Heart right ventricle (tissue), 16 donors: ENCODE measurements at regions not wholly inside any gene's neighbourhood (a gene's known extent, or its start where the extent isn't known, plus 50 kb on each side); places are given as distances from the start of the nearest gene placed in this dataset.

Experiments
- ATAC-seq, 8 donors: fragments of 200-7000 bp; cut with Tn5 transposase; one replicate each; pipeline ENCODE4 v1.9.1; 2020; ENCODE audit warnings: mild to moderate bottlenecking in 8 of 8, moderate library complexity in 8 of 8, moderate number of reproducible peaks in 1 of 8
- DNase-seq, 2 donors: peaks; one replicate each; pipeline ENCODE4 v3.0.0-alpha.2; 2020
- H3K27ac ChIP-seq, 10 donors: fragments of 200-600 bp; sonication (generic) in 2 of 10; one replicate each; pipeline versions ENCODE4 v1.5.0 to v1.8.0; 2020 to 2022; ENCODE audit warnings: mild to moderate bottlenecking in 3 of 10
- H3K27me3 ChIP-seq, 7 donors: fragments of 200-600 bp; one replicate each; pipeline ENCODE4 v1.8.0; 2021 to 2022; ENCODE audit warnings: mild to moderate bottlenecking in 2 of 7
- H3K36me3 ChIP-seq, 9 donors: fragments of 200-600 bp; sonication (generic) in 1 of 9; one replicate each; pipeline versions ENCODE4 v1.5.0 to v1.8.0; 2020 to 2022; ENCODE audit warnings: mild to moderate bottlenecking in 2 of 9
- H3K4me1 ChIP-seq, 9 donors: fragments of 200-600 bp; sonication (generic) in 1 of 9; one replicate each; pipeline versions ENCODE4 v1.5.0 to v1.8.0; 2020 to 2022; ENCODE audit warnings: mild to moderate bottlenecking in 4 of 9
- H3K4me3 ChIP-seq, 10 donors: fragments of 200-600 bp; sonication (generic) in 2 of 10; one replicate each; pipeline versions ENCODE4 v1.5.0 to v1.8.0; 2020 to 2022; ENCODE audit warnings: mild to moderate bottlenecking in 7 of 10, moderate library complexity in 2 of 10
- H3K9me3 ChIP-seq, 11 donors: fragments of 200-600 bp in 10 of 11; sonication (generic) in 2 of 11; one replicate each; pipeline versions ENCODE4 v1.5.0 to v1.8.0; 2013 to 2022; ENCODE audit warnings: mild to moderate bottlenecking in 2 of 11, control low read depth in 1 of 11, moderate library complexity in 1 of 11
- WGBS, 2 donors: extraction: QIAGEN DNeasy Blood & Tissue Kit; methylation state at CpG; one replicate each; pipeline ENCODE4 v1.1.7; 2013; ENCODE audit warnings: inconsistent platforms in 1 of 2; 5-methylcytosine and 5-hydroxymethylcytosine counted together
- intact Hi-C, 10 donors: fragments of 100-400 bp; cut with DNase I; formaldehyde crosslinking; loops; one replicate each; pipeline versions ENCODE4 v1.11.1 to v1.14.2; 2022
- TF ChIP-seq, protein P1 (sequence below), 9 donors: fragments of 200-600 bp; sonication (generic) in 2 of 9; IDR thresholded peaks; one replicate each; pipeline versions ENCODE4 v1.5.0 to v1.8.0; 2021 to 2022; ENCODE audit warnings: antibody characterized with exemption in 9 of 9, mild to moderate bottlenecking in 5 of 9, moderate library complexity in 1 of 9
- donor health status: Arrhythmogenic right ventricular cardiomyopathy.
- donor health status: ischemic (EF 13 %, LVEDD 7.1; RV severe dilation, severe dysfunction).
- donor health status: healthy with polysubstance abuse.
- donor health status: DM: no; HTN: yes; CAD: no.
- donor health status: DM: no; HTN: no; CAD: no.
- donor health status: ischemic (EF 25% LVEDD 6.9; RV normal size, moderate dysfunction).
- donor health status: ischemic (EF 25% LVEDD 5.7; RV mildly dilated, moderate dysfunction).
- donor health status: healthy.
- donor health status: DM: yes; HTN: yes; CAD: no.
- donor health status: Ischemic cardiomyopathy.
- donor health status: ischemic (EF 35%, LVEDD 5.7; RV mildly dilated, moderate dysfunction).
- donor health status: nonischemic (EF 11% LVEDD 7.7; RV severe dilation, severe dysfunction).
- donor health status: DM: yes; HTN: yes; CAD: no.
- donor health status: PGD.
- donor health status: ischemic (EF 29% LVEDD 5.4; RV normal size, mild dysfunction).
- donor health status: nonischemic (EF 23%, LVEDD 6.1; RV moderate dilation, normal function).

DNA sequence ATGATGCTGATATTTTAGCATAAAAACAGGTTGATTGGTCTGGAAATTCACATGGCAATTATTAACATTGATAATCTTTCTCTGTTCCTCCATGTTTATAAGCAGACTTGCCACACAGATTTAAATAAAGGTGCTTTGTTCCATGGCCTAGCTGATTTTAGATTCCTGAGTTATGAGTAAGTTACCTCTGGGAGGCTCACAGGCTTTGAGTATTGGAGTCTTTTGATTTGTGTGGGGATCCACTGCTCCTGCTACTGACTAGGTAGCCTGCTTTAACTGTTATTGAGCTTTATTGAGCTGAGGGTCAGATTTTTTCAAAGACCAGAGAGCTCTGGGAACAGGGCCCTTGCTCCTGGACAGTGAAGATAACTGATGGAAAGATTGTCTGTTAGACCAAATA is 166.1 kb downstream of the ANKRD30B start:
- intact Hi-C loops = no loop called here
- Histone ChIP-seq H3K27ac (no peak overlapping the region), H3K27me3 (peaks cover 0 to 6% (median 0%) of the 10 kb centered on the region in 7 donors), H3K4me1 (no peaks in the 10 kb centered on the region), H3K4me3 (no peak overlapping the region), H3K9me3 (peaks cover 0 to 4% (median 0%) of the 10 kb centered on the region in 11 donors), H3K36me3 (no peaks in the 10 kb centered on the region)
- no peak for DNase-seq
- ATAC-seq = no peak
- TF ChIP-seq, protein P1, sequence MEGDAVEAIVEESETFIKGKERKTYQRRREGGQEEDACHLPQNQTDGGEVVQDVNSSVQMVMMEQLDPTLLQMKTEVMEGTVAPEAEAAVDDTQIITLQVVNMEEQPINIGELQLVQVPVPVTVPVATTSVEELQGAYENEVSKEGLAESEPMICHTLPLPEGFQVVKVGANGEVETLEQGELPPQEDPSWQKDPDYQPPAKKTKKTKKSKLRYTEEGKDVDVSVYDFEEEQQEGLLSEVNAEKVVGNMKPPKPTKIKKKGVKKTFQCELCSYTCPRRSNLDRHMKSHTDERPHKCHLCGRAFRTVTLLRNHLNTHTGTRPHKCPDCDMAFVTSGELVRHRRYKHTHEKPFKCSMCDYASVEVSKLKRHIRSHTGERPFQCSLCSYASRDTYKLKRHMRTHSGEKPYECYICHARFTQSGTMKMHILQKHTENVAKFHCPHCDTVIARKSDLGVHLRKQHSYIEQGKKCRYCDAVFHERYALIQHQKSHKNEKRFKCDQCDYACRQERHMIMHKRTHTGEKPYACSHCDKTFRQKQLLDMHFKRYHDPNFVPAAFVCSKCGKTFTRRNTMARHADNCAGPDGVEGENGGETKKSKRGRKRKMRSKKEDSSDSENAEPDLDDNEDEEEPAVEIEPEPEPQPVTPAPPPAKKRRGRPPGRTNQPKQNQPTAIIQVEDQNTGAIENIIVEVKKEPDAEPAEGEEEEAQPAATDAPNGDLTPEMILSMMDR (IDR thresholded peaks at IDR 0.05) = no peak

DNA sequence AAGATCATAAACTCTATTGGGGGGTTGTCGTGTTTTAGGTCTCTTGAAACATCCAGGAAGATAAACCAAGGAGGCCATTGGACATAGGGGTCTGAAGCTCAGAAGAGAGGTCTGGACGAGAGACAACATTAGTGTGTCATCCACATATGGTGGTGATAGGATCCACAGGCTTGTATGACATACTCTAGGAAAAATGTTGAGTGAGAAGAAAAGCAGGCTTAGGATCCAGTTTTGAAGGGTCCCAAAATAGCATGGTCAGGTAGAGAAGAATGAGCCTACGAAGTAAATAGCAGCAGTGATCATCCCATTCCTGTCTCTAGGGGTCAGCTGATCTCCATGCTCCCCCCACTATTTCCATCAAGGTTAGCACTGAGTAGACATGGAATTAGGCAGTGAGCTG is 166.8 kb downstream of the ANKRD30B start:
- intact Hi-C loops = no loop called here
- Histone ChIP-seq H3K4me3 (no peak overlapping the region), H3K9me3 (peaks cover 0 to 6% (median 0%) of the 10 kb centered on the region in 11 donors), H3K27ac (no peak overlapping the region), H3K36me3 (no peaks in the 10 kb centered on the region), H3K4me1 (no peaks in the 10 kb centered on the region), H3K27me3 (peaks cover 0 to 6% (median 0%) of the 10 kb centered on the region in 7 donors)
- 44 to 60% methylated on average over 3 of the region's 3 CpGs for WGBS, 2 donors
- no peak for DNase-seq
- no peak for ATAC-seq
- TF ChIP-seq, protein P1 (IDR thresholded peaks at IDR 0.05) = no peak

DNA sequence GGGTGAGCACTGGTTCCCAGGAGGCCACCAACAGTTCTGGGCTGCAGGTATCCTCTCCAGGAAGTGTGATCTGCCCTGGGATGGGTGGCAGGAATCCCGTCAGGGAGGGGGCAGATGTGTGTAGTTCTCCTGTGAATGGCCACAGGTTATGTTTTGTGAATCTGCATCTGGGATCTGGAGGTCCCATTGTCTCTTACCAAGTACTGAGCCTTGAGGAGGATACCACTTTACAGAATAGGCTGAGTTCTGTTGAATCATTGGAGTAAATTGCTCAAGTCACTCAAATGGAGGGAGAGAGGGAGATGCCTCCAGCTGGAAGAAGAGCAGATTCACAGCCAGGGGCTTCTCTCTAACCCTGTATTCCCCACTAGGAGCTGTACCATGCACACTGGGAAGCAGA is 168.2 kb downstream of the ANKRD30B start:
- WGBS, 2 donors = 59 to 63% methylated on average over 1 of the region's 1 CpG
- no peaks in the 10 kb centered on the region for H3K36me3 ChIP-seq
- H3K27me3 ChIP-seq = peaks cover 0 to 6% (median 0%) of the 10 kb centered on the region in 7 donors
- H3K27ac ChIP-seq = no peak overlapping the region
- peaks cover 0 to 6% (median 0%) of the 10 kb centered on the region in 11 donors for H3K9me3 ChIP-seq
- intact Hi-C loops = no loop called here
- DNase-seq (no peak), ATAC-seq (no peak)
- TF ChIP-seq, protein P1 (IDR thresholded peaks at IDR 0.05) = no peak
- no peaks in the 10 kb centered on the region for H3K4me1 ChIP-seq
- H3K4me3 ChIP-seq = no peak overlapping the region

DNA sequence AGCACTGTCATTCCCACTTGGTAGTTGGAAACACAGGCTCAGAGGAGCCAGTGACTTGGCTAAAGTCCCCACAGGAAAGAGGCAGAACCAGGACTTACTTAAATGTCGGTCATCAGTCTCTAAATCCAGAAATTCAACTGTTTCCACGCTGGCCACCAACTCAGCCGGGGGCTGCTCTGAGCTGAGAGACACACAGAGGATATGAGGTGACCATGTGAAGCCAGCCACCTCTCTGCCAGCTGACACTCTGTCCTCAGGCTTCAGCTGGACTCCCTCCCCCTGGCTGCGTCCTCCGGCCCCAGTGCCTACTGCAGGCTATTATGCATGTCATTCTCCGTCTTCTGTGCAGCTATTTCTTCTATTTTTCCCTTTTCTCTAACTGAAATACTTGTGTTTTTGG is 168.9 kb downstream of the ANKRD30B start:
- no peaks in the 10 kb centered on the region for H3K36me3 ChIP-seq
- H3K27me3 ChIP-seq = peaks cover 0 to 6% (median 0%) of the 10 kb centered on the region in 7 donors
- WGBS, 2 donors = 73 to 80% methylated on average over 6 of the region's 6 CpGs
- no peak overlapping the region for H3K27ac ChIP-seq
- peaks cover 0 to 6% (median 0%) of the 10 kb centered on the region in 11 donors for H3K9me3 ChIP-seq
- H3K4me3 ChIP-seq = no peak overlapping the region
- H3K4me1 ChIP-seq = no peaks in the 10 kb centered on the region
- no peak for ATAC-seq
- TF ChIP-seq, protein P1 (IDR thresholded peaks at IDR 0.05) = no peak
- intact Hi-C loops = no loop called here
- no peak for DNase-seq
